ENCODE measurements at regions not wholly inside any gene's neighbourhood (a gene's known extent, or its start where the extent isn't known, plus 50 kb on each side); places are given as distances from the start of the nearest gene placed in this dataset.

DNA sequence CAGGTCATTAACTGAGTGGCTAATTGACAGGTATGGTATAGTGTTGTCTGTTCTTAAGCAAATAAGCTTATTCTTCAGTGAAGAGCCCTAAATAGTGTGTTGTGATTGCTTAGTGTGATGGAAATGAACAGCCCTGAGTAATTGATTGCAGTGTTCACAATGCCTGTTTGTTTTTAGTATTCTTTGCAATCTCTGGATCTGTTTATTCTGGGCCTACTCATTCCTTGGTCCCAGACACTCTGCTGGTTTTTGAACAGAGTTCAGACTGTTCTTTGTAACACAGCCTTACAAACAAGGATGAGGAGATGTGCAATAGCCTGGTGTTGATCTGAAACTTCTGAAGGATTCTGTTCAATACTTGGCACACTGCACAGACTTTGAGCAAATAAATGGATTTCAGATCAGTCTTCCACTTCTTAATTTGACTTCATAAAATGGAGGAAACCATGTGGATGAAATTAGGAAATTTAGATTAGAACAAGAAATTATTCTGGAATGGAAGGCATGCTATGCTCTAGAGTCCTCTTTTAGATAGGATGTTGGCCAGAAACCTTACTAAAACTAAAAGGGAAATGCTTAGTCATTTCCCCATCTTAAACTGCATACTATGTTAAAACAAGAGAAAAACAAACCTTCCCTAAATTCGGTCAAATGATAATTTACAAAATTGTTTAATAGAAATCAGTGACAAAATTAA, 444.2 kb upstream of the SEMA3D start:
- FAIRE-seq, result peak; percentile 33

DNA sequence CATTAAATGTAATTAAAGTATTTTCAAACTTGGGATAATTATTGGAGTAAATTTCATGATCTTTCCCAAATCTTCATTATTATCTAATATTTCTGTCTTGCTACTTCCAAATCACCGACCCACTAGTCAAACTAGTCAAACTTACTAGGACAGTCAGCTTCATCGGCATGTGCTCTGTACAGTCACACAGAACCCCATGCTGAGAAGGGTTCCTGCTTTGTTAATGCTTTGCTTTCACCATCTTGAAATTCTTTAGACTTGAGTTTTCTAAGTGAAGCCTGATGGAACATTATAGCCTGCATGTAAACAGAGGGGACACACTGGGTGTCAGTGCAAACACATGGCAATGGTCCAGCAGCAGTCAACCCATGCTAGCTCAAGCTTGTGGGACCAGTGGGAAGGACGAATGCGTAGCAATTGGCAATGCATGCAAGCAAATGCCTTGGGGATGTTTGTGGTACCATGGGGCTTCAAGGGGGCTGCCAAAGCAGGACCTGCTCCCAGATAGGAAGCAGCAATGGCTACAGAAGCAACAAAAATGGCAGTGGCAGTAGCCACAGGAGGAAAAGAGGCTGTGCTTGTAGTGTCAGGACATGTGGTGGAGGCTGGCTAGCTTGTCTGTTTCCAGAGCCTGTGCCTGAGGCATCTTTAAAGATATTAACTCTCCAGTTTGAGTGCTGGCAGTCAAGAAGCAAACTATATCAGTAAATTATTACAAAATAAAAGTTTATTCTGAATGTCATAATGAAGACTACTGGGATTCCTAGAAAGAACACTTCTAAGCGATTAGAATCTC, 441.1 kb upstream of the SEMA3D start:
- no peak for FAIRE-seq

DNA sequence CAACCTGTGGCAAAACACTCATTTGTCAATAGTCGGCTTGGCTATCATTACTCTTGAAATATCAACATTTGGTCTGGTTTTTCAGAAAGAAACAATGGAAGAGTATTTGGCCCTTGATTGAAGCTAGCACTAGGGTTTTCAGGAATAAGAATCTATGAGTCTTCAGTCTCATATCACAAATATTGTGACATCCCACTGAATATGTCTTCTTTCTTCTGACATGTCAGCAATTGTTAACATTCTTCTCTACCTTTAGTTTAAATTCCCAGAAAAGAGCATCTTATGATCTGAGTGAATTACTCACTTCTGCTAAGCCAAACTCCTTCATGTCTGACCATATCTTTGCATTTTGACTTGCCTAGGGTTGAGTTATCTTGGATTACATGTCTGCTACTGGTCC, 435.2 kb upstream of the SEMA3D start:
- FAIRE-seq, result no peak

DNA sequence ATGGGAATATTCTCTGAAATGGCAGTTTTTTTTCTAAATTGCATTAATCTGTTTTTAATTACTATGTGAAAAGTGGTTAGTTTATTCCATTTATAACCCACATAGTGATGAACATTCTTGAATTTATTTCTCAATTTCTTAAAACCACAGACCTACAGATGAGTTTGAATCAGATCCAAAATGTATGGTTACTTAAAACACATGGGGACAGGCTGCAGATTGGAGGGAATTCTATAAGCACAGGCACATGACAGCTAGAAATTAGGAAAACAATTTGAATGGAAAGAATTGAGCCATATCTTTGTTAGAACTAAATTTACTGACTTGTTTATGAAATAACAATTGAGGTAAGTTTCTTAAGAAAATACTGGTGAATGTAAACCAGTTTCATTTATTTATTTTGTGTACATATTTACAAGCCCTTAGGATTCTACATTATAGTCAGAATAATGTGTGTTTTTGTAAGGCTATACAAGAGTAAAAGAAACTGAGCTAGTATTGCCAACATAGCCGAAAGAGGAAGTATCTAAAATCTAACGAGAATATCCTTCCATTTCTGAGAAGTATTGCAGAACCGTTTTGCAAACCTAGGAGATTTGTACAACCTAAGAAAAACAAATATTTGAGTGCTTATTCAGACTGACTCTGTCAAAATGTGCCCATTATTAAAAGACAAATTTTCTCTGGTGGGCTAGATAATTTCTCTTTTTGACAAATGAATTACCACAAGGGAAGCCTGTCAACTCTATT, 434.3 kb upstream of the SEMA3D start:
- no peak for FAIRE-seq

DNA sequence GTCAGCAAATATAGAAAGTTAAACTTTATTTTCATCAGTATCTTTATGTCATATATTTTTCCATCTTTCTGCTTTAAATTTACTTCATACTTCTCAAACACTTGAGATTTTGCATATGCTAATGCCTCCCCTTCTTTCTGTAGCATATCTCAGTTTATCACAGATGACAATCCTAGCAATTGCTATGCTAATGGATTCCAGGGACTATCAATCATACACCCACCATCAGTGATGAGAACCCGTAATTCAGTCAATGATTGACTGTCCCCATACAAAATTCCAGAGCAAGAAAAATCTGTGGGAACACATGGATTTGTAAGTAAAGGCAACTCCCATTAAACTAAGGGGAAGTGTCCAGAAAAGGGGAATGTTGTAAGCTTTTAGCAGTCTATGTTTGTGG, 432.4 kb upstream of the SEMA3D start:
- no peak for FAIRE-seq

DNA sequence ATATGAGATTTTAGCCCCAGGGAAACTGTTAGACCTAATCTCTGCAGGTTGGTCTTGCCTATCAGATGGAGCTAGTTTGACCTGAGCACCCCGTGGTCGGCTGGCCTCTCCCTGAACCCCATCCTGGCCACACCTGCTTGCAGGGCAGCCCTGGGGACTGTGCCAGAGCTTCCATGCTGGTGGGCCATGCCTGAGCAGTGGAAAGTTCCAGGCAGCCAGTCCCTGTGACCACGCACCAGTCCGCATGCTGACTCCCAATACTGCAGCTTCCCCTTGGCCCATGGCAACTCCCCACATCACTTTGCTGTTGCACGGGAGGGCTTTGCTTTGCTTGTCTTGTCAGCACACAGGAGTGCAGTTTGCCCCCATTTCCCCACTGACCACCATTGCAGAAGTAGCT, 427.8 kb upstream of the SEMA3D start:
- no peak for FAIRE-seq

DNA sequence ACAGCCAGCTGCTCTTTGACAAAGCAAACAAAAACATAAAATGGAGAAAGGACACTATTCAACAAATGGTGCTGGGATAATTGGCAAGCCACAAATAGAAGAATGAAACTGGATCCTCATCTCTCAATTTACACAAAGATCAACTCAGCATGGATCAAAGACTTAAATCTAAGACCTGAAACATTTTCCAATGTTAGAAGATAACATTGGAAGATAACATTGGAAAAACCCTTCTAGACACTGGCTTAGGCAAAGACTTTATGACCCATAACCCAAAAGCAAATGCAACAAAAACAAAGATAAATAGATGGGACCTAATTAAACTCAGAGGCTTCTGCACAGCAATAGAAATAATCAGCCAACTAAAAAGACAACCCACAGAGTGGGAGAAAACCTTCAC, 425.7 kb upstream of the SEMA3D start:
- no peak for FAIRE-seq

DNA sequence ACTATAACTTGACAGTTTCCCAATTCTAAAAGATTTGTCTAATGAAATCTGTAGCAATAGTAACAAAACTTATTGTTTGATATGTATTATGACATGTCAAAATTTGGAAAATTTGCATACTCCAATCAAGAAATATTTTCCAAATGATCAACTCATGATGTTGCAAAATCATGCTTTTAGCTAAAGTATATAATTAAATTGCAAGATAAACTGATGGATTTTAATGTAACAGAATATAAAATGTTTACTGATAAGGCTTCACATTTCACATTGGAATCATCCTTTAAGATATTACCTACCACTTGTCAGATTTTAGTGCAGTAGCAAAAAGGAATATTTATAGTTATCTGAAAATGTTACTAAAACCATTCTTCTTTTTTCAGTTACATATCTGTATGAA, 421.9 kb upstream of the SEMA3D start:
- no peak for FAIRE-seq

DNA sequence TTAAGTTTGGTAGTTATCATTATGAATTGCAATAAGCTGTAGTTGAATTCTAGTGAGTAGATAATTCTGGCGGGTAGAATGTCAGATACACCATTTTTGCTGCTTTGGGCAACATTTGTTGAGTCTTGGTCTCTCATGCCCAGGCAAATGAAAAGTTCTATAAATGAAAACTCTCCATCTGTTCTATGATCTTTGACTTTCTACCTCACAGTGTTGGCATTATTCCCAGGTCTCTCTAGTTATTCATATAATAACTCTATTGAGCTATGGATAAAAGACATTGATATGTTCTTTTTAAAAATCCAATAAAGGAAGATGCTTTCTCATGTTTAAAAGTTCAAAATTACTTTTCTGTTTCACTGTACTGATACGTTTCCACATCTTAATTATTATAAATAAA, 415.3 kb upstream of the SEMA3D start:
- FAIRE-seq, result no peak

DNA sequence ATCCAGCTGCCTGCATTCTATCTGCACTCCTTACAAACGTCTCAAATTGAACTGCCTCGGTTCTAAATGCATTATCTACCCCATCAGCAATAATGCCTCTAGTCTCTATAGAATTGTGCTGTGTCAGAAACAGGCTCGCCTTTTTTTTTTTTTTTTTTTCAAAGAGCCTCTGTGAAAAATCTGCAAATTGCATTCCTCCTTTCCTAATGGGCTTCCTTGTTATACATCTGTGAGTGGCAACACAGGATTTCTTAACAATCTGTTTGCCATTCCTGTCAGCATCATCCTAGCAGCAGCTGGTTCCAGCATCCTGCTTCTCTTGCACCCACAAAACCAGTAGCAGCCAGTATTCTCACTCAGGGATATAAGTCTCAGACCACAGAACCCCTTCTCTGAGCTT, 413.5 kb upstream of the SEMA3D start:
- FAIRE-seq, result no peak

DNA sequence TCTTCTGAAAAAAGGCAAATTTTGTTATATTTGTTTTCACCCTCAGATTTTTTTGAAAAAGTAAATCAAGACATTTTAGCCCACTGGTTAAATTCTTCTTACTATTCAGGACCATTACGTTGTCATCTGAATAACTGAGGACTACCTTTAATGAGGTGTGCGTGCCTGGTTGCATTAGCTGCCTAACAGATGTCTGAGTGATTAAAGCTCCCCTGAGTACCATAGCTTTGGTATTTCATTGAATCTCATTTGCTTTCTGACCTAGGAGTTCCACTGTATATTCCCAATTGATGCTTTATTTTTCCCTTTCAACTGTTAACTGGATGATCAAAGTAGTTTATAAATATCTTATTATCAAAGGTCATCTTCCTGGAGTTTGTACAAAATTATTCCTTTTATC, 410.0 kb upstream of the SEMA3D start:
- FAIRE-seq, result no peak

DNA sequence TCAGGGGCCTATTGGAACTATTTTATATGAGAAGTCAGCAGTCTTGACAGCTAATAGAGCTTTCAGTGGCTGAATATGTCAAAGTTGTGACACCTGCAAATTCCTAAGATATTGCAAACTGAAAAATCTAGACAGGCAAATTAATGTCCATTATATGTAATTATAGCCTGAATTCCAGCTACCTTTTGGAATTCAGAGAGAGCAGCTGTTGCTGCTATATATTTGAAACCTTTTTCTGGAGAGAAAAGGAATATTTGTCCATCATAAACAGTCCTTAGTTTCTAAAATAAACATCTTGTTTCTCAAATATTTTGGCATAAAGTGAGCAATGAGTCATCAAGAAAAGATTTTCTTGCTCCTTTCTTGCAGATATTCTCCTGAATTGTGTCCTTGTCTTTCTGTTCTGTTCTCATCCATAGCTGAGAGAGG, 408.9 kb upstream of the SEMA3D start:
- no peak for FAIRE-seq

DNA sequence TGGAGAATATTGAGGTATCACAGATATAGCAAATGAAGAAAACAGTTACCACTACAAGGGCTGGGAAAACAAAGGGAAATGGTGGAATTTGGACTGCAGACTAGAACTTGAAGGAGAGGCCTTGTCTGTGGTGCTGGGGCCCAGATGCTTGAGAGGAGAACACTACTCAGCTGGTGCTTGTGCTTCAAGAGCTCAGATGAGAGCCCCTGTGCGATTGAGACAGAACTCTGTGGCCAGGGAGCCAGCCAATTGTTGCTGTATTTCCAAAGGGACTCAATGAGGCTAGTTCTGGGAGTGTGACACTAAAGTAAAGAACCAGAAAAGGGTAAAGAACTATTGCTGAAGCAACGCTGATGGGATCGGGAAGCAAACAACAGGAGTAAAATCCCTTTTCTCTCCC, 406.5 kb upstream of the SEMA3D start:
- no peak for FAIRE-seq

DNA sequence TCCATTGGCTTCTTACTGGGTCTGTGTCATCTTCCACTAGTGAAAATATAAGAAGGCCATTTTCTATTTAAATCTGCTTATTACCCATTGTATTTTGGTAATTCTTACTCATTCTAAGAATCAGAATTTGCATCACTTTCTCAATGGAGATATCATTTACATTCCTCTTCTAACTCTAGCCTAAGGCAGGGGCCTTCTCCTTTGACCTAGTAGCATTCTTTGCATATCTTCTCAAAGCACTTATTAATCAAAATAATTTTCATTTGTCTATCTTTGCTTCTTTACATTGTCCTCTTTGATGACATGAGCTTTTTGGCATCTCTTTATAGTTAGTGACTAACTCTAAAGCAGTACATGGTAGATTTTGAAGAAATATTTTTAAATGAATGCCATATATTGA, 400.9 kb upstream of the SEMA3D start:
- no peak for FAIRE-seq

DNA sequence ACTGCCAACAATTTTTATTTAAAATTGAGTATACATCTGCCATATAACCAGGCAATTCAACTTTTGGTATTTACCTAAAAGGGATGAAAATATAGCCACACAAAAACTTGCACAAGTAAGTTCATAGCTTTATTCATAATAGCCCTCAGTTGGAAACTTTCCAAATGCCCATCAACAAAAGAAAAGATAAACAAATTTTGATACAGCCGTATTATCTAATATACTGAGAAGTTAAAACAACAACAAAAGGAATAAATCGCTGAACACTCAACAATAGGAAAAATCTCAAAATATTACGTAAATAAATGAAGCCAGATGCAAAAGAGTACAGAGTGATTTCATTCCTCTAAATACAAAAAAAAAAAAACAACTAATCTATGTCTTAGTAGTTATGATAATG, 399.2 kb upstream of the SEMA3D start:
- FAIRE-seq, result no peak

DNA sequence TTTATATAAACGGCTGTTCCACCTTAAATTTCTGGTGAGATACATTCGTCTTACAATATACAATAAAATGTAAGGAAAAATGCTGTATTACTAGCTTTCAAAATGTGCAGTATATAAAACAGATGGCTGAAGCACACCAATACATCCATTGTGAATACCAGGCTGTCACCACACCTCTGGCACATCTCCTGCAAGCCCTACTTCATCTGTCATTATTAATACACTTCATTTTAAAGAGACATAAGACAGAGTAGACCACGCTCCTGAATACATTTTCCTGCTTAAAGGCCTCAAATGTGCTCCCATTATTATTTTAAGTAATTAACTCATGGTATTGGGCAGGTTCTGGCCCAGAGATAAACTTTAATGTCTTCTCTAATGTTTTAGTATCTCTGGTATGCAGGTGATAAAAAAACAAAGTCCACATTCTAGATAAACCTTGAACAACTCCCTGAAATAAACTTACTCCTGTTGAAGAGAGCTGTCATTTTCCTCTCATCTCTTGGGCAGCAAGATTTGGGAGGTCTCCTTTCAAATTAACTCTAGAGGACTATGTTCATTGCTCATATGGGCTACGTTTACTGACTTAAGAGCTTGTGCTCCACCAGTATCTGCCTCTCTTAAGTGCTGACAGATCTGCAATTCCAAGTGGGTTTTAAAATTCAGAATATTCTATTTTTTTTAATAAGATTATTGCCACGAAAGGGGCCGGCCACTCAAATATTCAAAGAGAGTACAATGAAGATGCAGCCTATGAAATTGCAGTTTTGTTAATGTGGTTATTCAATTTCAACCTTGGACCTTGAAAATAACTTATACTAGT, 396.5 kb upstream of the SEMA3D start:
- FAIRE-seq, result no peak

DNA sequence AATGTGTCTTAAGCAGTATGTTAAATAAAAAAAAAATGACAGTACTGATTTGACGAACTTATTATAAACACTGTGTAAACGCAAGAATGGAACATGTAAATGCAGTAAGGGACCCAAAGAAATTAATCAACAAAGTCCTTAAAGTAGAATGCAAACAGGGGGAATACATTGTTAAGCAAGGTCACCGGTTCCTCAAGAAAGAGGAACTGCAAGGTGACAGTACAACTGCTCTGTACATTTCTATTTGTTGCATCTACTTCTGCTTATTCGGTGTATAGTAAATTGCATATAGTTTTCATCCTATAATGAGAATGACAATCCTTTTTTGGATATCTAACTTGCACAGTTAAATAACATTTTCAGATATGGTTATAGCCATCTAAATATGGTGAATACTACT, 387.0 kb upstream of the SEMA3D start:
- no peak for FAIRE-seq

DNA sequence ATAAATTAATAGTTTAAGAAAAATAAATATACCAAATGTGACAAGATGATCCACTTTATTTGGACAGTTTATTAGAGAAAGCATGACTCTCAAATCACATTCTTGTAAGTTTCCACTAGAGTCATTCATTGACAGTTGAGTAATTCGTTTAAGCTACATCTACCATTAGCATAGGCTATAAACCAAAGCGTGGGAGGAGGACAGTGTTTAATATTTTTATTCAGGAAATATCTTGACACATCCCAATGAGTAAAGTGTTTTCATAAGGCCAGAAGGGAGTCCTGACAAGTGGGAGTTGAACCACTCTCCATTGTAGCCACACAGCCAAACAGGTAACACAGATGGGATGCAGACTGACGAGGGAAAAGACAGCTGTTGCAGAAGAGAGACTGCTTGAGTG, 386.5 kb upstream of the SEMA3D start:
- FAIRE-seq, result no peak

DNA sequence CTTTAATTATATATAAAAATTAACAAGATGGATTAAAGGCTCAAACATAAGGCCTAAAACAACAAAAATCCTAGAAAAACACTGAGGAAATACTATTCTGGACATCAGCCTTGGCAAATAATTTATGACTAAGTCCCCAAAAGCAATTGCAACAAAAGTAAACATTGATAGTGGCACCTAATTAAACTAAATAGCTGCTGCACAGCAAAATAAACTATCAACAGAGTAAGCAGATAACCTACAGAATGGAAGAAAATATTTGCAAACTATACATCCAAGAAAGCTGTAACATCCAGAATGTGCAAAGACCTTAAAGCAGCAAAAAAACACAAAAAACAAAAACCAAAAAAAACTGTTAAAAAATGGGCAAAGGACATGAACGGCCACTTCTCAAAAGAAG, 384.0 kb upstream of the SEMA3D start:
- no peak for FAIRE-seq

DNA sequence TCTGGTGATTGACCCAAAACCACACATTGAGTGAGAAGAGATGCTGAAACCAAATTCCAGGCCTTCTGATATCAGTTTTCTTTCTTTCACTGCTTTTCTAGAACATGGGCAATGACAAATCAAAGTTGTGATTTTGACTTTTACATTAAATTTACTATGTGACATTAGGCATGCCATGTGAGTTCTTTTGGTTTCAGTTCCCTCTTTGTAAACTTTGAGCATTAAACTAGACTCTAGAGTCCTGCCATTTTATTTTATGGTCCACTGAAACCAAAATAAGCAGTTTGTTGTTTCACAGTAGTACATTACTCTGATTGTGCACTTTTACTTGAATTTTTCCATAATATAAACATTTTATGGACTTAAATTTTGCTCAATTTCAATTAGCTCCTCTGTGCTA, 381.1 kb upstream of the SEMA3D start:
- FAIRE-seq, result no peak

DNA sequence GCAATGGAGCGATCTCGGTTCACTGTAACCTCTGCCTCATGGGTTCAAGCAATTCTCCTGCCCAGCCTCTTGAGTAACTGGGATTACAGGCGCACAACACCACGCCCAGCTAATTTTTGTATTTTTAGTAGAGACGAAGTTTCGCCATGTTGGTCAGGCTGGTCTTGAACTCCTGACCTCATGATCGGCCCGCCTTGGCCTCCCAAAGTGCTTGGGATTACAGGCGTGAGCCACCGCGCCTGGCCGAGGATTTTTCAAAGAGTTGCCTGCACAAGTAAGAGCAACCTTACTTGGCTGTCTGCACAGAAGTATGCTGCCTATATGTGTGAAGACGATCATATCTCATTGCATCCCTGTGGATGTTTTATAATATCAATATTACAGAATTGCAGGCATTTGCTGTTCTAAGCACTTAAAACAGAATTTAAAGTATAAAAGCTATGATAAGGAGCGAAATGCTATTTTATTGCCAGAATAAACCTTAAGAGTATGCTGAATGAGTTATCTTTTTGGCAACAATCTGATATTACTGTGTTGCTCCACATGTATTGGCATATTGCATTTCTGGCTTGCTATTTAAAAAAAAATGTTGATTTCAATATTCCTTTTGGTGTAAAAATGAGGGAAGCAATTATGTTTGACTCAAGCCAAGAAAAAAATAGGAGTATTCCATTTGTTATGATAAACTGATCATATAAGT, 379.4 kb upstream of the SEMA3D start:
- no peak for FAIRE-seq

DNA sequence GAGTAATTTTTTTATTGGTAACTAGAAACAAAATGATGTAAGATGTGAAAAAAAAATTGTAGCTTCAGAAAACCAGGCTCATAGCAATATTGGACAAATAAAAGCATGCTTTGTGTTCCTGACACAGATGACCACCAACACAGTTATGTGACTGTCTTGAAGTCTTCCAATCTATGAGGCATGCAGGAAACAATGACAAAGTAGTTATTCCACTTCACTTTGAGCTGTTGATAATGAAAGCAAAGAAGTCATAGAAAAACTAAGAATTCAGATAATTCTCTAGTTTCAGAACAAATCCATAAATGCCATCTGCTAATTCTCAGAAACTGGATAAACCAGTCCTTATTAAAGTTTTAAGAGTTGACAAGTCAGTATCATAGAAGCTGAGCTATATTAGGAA, 378.4 kb upstream of the SEMA3D start:
- no peak for FAIRE-seq

DNA sequence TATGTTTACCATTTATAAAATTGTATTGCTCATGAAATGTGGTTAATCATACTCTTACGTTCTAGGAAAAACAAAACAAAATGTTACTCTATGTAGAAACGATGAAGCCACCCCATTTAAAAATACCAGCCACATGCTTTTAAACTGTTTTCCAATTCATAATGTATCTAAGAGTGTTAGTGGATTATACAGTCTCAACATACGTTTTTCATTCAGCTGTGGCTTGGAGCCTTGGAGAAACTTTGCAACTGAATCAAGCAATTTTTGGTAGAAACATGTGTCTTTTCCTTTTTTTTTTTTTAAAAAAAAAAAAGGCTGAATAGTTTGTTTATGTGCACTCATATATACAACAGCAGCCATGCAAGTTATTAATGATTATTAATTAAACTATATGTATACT, 378.0 kb upstream of the SEMA3D start:
- no peak for FAIRE-seq
